ENCODE measurements at regions not wholly inside any gene's neighbourhood (a gene's known extent, or its start where the extent isn't known, plus 50 kb on each side); places are given as distances from the start of the nearest gene placed in this dataset.

- peak; percentile 25 for DNase-seq (ENCODE audit: low spot score)
- intact Hi-C loops (cut with micrococcal nuclease; ENCODE audit: unreplicated experiment) = no loop called here
- ChIA-PET CTCF (ENCODE audit: unreplicated experiment) (no interaction called here), POLR2A (interaction anchor here (0.6 to 1.0 kb wide), 2 partner anchors 8 to 27 kb away, joined by 3 to 4 read pairs; no protein-coding TSS in a partner anchor)
- Histone ChIP-seq H3K4me1 (ENCODE audit: insufficient read depth, low read length, poor library complexity, severe bottlenecking) (peaks cover 21% of the 10 kb centered on the region), H3K36me3 (ENCODE audit: insufficient read depth, low read length) (no peaks in the 10 kb centered on the region), H4K20me1 (ENCODE audit: insufficient read depth, low read length) (no peaks in the 10 kb centered on the region), H3K4me3 (ENCODE audit: low read depth, low read length, poor library complexity, severe bottlenecking) (no peak overlapping the region), H3K4me2 (ENCODE audit: low read length) (no peak overlapping the region), H3K9me2 (ENCODE audit: insufficient read depth, low read length) (no peaks in the 10 kb centered on the region), H3K27ac (ENCODE audit: low read depth, low read length, poor library complexity, severe bottlenecking) (no peak overlapping the region), H3K9me3 (ENCODE audit: low read length) (0 out of 2 replicates have a peak, but pooled peaks cover 7% of the 10 kb centered on the region), H3K79me2 (ENCODE audit: insufficient read depth, low read depth, low read length) (no peaks in the 10 kb centered on the region), H2AFZ (ENCODE audit: low read length) (peak overlapping the region; percentile 55; the same call in 1 of the 2 replicates)
- TF ChIP-seq EZH2phosphoT487 (IDR thresholded peaks at IDR 0.05; ENCODE audit: borderline replicate concordance, low read depth, low read length) (no peak), CTCF (conservative IDR thresholded peaks at IDR 0.05; ENCODE audit: low read length) (no peak)
- no TSS peak for BruUV-seq (replicated peaks)
These were observed 394.5 kb upstream of the C16orf82 start for GRCh38 chr16:26672206-26672605.

GRCh38 chr16:26673011-26673410 is 393.7 kb upstream of the C16orf82 start:
- peaks cover 21% of the 10 kb centered on the region for H3K4me1 ChIP-seq (ENCODE audit: insufficient read depth, low read length, poor library complexity, severe bottlenecking)
- no peak overlapping the region for H3K27ac ChIP-seq (ENCODE audit: low read depth, low read length, poor library complexity, severe bottlenecking)
- H4K20me1 ChIP-seq (ENCODE audit: insufficient read depth, low read length) = no peaks in the 10 kb centered on the region
- intact Hi-C loops (cut with micrococcal nuclease; ENCODE audit: unreplicated experiment) = no loop called here
- ChIA-PET POLR2A (interaction anchor here (1.0 to 1.4 kb wide), 2 partner anchors 21 to 27 kb away, joined by 3 to 5 read pairs; no protein-coding TSS in a partner anchor), CTCF (ENCODE audit: unreplicated experiment) (no interaction called here)
- H2AFZ ChIP-seq (ENCODE audit: low read length) = no peak overlapping the region
- no peaks in the 10 kb centered on the region for H3K36me3 ChIP-seq (ENCODE audit: insufficient read depth, low read length)
- no peaks in the 10 kb centered on the region for H3K79me2 ChIP-seq (ENCODE audit: insufficient read depth, low read depth, low read length)
- DNase-seq (ENCODE audit: low spot score) = no peak
- no peak overlapping the region for H3K4me3 ChIP-seq (ENCODE audit: low read depth, low read length, poor library complexity, severe bottlenecking)
- no peak for TF ChIP-seq EZH2phosphoT487 (IDR thresholded peaks at IDR 0.05; ENCODE audit: borderline replicate concordance, low read depth, low read length)
- TF ChIP-seq CTCF (conservative IDR thresholded peaks at IDR 0.05; ENCODE audit: low read length) = no peak
- H3K4me2 ChIP-seq (ENCODE audit: low read length) = no peak overlapping the region
- no TSS peak for BruUV-seq (replicated peaks)
- no peaks in the 10 kb centered on the region for H3K9me2 ChIP-seq (ENCODE audit: insufficient read depth, low read length)
- H3K9me3 ChIP-seq (ENCODE audit: low read length) = 0 out of 2 replicates have a peak, but pooled peaks cover 7% of the 10 kb centered on the region

- Histone ChIP-seq H3K79me2 (ENCODE audit: insufficient read depth, low read depth, low read length) (no peaks in the 10 kb centered on the region), H3K9me3 (ENCODE audit: low read length) (no peaks in the 10 kb centered on the region), H3K4me2 (ENCODE audit: low read length) (no peak overlapping the region), H2AFZ (ENCODE audit: low read length) (no peak overlapping the region), H3K4me1 (ENCODE audit: insufficient read depth, low read length, poor library complexity, severe bottlenecking) (peaks cover 2% of the 10 kb centered on the region), H3K9me2 (ENCODE audit: insufficient read depth, low read length) (no peaks in the 10 kb centered on the region), H3K36me3 (ENCODE audit: insufficient read depth, low read length) (no peaks in the 10 kb centered on the region; the same call in 1 of the 2 replicates), H3K27ac (ENCODE audit: low read depth, low read length, poor library complexity, severe bottlenecking) (no peak overlapping the region), H4K20me1 (ENCODE audit: insufficient read depth, low read length) (no peaks in the 10 kb centered on the region), H3K4me3 (ENCODE audit: low read depth, low read length, poor library complexity, severe bottlenecking) (no peak overlapping the region)
- no TSS peak for BruUV-seq (replicated peaks)
- no peak for TF ChIP-seq CTCF (conservative IDR thresholded peaks at IDR 0.05; ENCODE audit: low read length)
- no peak for TF ChIP-seq EZH2phosphoT487 (IDR thresholded peaks at IDR 0.05; ENCODE audit: borderline replicate concordance, low read depth, low read length)
- CTCF ChIA-PET (ENCODE audit: unreplicated experiment) = no interaction called here
- intact Hi-C loops (cut with micrococcal nuclease; ENCODE audit: unreplicated experiment) = no loop called here
- POLR2A ChIA-PET = interaction anchor here (0.7 to 1.4 kb wide), 2 partner anchors 9 to 10 kb away, joined by 4 read pairs; no protein-coding TSS in a partner anchor
- DNase-seq (ENCODE audit: low spot score) = no peak
These were observed 386.1 kb upstream of the C16orf82 start for GRCh38 chr16:26680671-26681070.
